GF-D8 (cell line): ENCODE measurements at regions not wholly inside any gene's neighbourhood (a gene's known extent, or its start where the extent isn't known, plus 50 kb on each side); places are given as distances from the start of the nearest gene placed in this dataset.

ENCODE experiments used
- DNase-seq: peaks from one replicate; lab custom pipeline; 2025; lab: John Stamatoyannopoulos, UW

DNA sequence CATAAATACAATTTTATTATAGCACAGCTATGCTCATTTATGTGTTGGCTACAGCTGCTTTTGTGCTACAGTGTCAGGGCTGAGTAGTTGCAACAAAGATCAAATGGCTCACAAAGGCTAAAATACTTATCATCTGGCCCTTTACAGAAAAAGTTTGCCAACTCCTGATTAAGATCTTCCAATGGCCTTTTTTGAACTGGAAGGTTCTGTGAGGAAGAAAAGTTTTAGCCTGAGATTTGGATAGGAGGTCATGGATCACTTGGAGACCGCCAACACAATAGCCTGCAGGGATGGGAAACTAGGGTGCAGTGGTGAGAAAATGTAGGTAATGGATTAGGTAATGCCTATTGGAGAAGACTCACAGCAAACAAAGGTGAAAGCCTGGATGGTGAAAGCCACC is 169.8 kb downstream of the NOC3L start:
- DNase-seq = no peak

DNA sequence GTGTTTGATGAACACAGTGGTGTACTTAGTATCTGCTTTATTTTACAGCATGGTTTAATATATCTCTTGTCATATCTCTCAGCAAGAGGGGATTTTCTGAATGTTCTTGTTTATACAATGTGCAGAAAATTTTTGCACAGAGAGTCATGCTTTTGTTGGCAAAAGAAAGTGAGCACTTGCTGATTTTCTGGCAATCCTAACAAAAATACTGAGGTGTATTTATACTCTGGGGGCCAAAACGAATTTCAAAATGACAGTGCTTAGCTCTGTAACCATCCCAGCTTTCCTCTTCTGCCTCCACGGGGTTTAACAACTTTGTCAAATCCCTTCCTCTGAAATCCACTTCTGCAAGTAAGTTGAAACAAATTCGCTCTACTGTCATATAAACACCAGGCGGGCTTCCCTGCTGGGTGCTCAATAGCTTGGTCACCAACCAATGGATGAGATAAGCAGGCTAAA is 169.2 kb downstream of the NOC3L start:
- DNase-seq = no peak

DNA sequence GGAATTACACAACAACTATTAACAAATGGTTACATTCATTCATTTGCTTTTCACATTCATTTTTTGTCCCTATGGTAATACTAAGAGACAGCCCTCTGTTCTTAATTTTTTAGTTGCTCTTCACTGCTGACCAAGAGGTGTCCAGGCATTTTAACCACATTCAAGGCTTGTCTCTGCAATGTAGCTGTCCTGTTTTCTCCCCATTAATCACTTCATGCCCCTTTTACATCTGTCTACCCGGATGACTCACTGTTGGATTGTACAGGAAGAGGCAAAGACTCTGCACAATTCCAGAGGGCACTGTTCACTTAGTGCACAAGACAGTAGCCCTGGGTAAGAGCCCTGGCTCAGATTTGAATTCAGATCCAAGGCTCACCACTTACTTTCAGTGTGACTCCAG is 168.5 kb downstream of the NOC3L start:
- no peak for DNase-seq

DNA sequence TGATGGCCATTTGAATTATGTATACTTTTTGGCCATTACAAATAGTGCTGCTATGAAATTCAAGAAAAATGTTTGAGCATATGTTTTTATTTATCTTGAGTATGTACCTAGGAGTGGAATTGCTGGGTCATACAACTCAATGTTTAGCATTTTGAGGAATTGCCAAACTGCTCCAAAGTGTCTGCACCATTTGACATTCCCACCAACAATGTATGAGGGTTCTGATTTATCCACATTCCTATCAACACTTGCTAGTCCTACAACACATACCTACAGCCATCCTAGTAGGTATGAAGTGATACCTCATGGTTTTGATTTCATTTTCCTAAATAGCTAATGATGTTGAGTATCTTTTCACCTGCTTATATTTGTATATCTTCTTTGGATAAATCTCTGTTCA is 165.5 kb downstream of the NOC3L start:
- no peak for DNase-seq

DNA sequence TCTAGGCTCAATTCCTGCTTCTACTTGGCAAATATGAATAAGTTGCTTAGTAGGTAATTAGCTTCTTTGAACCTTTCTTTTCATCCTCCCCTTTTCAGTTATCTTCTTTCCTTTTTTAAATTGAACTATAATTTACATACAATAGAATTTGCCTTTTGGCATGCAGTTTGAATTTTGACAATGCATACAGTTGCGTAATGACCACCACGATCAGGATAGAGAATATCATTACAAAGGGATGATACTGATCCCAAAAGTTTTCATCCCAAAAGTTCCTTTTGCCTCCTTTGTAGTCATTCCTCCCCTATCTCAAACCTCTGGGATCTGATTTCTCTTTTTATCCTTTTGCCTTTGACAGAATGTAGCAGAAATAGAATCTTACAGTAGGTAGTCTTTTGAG is 164.4 kb downstream of the NOC3L start:
- no peak for DNase-seq

DNA sequence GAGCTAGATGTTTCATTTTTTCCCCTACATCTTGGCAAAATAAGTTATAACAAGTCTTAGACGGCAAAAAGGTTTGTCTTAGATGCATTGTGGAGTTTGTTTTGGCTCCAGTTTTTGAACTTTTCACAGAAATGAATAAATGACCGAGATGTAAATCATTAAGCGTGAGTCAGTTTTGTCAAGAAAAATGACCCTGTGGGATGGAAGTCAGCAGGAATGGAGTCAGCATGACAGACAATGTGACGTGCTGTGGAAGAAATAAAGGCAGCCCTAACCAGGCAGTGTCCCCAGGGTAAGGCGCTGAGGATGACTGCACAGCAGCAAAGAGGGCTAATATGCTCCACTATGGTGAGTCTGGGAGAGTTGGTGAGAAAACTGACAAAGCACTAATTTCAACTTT is 163.2 kb downstream of the NOC3L start:
- DNase-seq = no peak

DNA sequence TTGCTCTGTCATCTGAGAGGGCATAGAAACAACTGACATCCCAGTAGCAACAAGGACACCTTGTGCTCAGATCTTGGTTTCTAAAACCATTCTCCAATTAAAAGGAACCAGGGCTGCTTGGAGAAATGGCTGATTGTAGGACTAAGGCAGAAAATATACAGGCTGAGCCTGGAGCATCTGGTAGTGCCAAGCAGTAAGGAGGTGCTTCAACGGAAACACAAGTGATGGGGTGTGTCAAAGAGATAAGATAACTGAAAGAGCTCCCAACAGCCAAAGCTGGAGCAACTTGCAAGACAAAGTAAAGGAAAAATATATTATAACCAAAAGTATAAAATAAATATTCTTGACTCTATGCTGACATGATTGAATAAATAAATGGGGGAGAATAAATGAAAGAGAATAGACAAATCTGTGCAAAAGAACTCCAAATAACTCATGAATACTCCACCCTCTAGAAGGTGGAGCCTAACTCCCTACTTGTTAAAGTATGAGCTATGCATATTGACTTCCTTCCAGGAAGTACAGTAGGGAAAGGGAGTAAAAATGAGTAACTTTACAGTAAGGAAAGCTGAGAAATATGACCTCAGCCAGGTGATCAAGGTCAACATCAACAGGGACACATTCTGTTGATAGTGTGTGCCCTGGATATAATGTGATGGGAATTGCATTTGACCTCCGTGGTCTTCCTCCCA is 162.4 kb downstream of the NOC3L start:
- DNase-seq = no peak

DNA sequence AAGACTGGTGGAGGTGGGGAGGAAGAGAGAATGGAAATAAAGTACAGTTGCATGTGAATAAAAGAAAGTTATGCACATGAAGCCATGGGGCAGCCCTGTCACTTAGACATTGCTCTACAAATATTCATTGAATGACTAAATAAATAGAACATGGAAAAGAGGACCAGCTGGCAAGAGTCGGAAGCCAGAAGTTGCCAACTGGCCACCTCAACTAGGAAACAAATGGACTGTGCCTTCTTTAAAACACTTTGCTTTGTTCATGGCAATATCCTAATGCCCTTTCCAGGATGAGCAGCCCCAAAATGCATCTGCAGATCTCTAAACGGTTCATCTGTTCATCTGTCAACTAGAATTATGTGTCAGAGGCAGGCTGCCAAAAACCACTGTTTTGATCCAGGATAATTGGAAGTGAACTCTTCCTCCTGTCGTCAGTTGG is 157.3 kb downstream of the NOC3L start:
- no peak for DNase-seq

DNA sequence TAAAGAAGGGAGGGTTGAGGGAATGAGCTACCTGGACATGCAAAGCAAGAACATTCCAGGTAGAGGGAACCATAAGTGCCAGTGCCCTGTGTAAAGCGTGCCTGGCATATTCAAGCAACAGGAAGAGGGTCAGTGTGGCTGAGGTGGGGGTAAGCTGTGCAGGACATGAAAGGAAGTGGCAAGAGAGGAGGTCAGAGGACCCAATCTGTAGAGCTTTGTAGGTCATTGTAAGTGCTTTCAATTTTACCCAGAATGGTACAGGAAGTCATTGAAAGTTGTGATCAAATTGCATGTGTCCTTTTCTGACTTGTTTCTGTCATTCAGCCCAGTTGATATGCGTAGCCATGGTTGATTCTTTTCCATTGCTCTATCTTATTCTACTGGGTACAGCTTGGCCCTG is 156.6 kb downstream of the NOC3L start:
- DNase-seq = no peak

DNA sequence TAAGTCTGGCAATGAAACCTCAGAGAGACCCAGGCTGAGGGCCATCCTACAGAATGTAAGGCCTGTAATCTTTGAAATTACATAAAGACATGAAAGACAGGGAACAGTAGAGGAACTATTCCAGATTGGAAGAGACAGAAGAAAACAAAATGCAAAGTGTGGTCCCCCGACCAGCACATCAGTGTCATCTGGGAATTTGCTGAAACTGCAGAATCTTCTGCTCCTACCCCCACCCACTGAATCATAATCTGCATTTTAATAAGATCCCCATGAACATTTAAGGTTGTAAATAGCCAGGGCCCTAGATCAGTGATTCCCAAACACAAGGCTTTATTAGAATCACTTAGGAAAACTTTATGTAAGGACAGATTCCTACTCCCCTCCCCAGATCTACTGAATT is 154.4 kb downstream of the NOC3L start:
- DNase-seq = no peak

DNA sequence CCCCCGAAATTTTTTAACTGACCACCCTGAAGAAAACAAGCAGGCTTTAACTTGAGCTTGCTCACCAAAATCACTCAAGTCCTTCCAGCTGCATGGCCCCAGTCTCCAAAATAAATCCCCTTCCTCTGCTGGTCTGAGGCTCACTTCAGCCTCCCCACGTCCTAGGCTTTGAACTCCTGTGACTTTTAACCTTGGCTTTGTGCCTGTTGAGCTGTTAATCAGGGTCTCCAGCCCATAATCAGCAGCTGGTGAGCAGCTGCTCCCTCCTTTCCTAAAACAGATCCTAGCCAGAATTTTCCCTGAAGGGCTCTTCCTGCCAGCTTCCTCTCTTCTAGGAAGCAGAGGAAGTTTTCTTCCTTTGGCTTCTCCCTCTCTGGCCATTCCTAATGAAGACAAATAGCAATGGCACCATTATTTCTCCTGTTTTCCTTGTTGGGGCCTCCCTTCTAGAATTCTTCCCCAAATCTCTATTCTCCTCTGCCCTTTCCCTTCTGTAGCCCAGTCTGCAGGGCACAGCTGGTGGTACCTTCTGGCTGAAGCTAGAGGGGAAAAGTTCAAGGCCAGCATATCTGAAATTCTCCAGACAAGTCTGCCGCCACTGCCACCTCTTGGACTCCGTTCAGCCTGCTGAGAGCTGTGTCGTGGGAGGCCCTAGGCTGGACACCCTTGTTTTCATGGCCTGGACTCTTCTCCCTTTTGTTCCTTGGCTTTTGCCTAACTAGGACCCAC is 152.1 kb downstream of the NOC3L start:
- DNase-seq = no peak

DNA sequence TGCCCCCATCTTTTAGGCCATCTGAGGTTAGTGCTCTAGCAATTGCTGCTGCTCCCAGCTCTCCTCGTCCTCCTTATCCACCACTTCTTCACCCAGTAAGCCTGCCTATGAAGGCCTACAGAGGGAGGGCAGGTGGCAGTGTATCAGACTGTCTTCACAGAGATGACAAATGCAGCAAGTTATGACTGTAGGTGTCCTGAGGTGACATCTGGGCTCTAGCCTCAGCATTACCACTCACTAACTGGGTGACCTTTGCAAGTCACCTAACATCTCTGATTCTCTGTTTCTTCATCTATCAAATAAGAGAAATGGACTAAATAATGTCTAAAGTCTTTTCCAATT is 151.6 kb downstream of the NOC3L start:
- DNase-seq = no peak

DNA sequence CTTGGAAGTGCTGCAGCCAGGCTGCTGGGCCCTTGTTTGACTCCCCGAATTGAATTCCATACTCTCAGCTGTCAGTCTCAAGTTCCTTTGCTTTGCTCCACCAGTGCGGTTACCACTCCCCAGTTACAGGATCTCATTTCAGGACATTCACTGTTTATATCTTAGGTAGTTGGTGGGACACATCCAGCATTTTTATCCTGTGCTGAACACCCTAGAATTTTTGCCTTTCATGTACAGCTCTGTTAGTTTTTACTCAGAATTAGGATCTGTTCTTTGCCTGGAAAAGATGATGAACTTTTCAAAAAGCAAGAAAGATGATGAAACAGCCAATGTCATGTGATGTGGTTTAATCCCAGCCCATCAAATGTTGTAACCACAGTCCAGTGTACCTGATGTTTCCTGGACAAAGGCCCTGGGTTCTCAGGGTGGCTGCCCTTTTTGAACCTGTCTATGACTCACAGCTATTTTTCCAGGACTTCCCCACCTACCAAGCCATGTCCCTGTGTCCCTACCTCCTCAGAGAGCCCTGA is 149.7 kb downstream of the NOC3L start:
- DNase-seq = no peak

DNA sequence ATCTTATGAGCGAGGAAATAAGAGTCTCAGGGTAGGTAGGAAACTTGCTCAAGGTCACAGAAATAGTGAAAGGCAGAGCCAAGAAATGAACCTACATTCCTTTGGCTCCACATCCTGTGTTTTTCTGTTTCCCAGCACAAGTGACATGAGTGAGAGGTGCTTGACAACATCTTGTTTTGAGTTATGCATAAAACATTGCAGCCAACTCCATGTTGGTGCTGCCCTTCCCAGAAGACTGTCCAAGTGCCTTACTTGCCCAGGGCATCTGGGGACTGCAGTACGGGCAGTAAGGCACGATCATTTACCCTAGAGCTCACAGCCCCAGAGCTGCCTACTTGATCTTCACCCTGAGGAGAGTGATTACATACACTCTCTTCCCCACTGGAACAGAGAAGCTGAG is 148.8 kb downstream of the NOC3L start:
- DNase-seq = no peak

DNA sequence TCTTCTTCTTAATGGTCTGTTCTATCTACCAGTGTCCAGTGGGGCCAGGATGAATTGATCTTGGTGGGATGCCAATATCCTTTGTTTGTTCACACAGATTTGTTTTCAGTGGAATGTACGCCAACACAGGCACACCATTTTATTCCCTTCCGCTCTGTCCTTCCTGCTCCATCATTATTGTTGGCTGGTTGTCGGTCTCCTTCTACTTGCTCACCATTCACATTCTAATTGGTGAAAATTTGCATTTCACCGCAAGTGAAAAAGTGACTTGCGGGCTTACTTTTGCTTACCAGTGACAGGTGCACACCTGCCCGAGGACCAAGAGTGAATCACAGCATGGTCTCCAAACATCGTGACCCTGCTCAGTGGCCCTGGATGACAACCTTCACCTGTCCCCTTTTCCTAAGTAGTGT is 148.3 kb downstream of the NOC3L start:
- no peak for DNase-seq

DNA sequence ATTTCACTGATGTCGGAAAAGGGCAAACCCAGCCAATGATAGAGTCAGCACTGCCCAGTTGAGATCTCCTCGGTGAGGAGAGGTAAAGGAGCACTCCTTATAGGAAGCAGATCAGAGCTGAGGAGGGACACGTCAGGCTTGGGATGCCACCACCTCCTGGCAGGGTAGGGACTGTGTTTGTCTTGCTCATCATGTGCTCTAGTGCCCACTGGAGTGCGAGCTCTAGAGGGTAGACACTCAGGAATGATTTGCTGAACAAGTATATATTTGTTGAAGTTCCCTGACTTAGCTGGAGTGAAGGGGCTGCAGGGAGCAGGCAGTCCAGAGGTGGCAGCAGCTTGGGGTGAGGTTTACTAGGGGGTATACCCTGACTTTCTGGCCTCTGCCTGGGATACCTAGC is 146.5 kb downstream of the NOC3L start:
- DNase-seq = no peak

DNA sequence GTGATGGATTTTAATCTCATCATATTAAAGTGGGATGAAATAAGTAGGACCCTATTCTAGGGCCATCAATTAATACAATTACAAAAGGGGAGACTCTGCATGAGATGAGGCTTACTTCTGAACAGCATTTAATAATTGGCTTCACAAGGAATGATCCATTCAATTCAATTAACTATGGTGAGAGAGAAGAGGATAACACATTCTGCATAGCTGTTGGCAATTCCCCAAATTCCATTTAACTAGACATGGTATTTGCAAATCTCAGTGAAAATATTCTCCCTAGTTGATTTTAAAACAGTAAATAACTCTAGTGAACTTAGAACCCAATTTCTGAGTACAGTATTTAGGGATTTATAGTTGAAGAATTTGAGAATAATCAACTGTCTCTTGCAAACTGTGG is 145.3 kb downstream of the NOC3L start:
- DNase-seq = no peak

DNA sequence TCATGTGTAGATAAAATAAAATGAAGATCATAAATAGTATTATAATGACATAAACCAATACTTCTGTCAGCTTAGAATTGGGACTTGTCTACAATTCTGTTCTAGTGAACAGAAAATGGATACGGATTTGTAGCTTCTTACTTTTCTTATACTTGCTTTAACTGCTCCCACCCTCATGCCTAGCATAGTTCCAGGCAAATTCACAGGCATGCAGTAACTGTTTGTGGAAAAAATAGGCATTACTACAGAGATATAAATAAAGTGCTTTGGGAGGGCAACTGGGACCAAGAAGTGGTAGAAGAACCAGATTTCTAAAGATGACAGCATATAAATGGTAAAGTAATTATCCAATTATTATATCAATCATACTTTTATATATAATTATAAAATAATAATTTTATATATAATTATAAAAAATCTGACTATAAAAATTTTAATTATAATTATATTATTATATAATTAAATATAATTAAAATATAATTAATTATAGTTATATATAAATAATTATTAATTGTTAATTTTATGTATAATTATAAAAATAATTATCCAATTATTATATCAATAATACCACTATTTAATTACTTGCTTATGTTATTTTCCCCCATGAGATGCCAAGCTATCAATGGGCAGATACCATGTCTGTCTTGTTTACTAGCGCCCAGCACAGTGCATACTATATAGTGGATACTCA is 144.1 kb downstream of the NOC3L start:
- no peak for DNase-seq

DNA sequence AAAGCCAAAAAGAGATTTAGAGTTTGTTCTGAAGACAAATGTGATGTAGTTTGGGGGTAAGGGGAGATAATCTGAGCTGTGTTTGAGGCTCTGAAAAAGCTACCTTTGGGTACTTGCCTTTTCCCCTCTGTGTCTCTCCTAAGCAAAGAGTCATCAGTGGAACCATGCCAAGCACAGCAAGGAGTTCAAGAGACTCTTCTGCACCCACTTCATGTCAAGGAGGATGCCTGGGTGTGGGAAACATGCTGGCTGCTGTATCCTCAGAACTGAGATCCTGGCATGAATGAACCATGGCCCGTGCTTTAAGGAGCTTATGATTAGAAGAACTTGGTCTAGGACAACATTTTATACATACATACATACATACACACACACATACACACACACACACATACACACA is 142.9 kb downstream of the NOC3L start:
- DNase-seq = no peak

DNA sequence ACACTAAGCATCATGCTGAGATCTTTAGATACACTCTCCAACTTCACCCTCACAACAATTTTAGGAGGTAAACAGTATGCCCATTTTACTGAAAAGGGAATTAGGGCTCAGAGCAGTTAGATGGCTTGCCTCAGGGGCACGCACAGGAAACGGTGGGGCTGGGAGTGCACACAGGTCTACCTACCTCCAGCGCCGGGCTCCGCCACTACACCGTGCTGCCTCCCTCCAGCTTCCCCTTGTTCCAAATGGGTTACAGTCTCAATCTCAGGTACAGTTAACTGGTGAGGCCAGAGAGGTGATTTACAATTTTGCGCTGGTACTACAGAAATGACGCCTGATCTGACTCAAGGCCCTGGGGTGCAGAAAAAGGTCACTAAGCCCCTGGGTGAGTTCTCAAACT is 142.0 kb downstream of the NOC3L start:
- no peak for DNase-seq

DNA sequence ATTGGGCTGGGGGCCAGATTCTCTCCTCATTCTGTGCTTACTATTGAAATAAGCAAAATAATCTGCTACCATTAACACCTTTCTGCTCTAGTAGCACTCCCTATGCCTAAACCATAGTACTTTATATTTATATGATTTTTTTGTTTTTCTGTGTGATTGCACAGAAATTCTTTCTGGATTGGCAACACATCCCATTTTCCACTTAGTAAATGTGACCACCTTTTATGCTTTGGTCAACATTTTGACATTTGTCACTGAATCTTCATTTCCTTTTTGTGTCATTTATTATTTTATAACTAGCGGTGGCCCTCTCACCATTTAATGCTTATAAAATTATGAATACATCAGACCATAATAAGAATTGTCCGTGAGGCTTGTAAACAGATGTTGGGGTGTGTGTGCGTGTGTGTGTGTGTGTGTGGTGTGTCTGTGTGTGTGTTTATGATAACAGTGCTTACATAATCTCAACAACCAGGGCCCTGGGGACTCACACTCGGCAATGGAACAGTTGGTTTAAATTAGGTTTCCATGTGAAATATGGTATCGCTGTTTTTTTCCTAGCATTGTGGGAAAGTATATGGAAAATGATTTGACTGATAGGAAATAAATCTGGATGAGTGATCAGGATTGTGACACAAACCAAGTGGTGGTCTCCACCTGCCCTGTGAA is 138.9 kb downstream of the NOC3L start:
- DNase-seq = no peak

DNA sequence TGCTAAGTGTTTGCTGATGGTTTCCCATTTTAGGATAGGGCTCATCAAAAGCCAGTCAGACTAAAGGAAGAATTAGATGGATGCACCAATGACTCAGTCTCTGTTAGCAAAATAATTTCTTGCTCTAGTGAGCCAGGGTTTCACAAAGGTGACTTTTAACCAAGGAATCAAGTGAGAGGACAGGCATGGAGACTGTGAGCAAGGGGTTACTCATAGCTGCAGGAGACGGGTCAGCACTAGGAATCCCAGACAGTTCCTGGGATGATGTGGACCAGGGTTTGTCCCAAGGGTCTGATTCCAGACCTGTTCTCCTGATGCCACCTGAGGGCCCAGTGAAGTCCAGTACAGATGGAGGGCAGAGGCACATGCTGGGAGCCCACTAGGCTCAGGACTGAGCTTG is 138.1 kb downstream of the NOC3L start:
- DNase-seq = no peak

DNA sequence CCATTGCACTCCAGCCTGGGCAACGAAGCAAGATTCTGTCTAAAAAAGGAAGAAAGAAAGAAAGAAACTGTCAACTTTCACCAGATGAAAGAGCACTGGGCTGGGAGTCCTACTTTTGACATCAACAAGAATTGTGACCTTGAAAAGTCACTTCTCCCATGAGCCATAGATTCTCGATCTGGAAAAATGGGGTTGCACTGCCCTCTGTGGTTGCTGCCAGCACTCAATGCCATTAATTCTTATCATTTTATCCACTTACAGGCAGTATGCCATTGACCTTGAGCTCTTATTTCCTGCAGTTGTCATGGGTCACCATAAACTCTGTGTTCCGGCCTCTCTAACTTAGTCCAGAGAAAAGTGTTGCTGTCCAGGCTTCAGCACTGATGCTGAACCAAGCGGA is 137.2 kb downstream of the NOC3L start:
- DNase-seq = no peak
